Ectodermal cell (in vitro differentiated cells): ENCODE measurements at regions not wholly inside any gene's neighbourhood (a gene's known extent, or its start where the extent isn't known, plus 50 kb on each side); places are given as distances from the start of the nearest gene placed in this dataset.

ENCODE experiments used
- H3K27ac ChIP-seq: 2 replicates; pipeline ENCODE4 v1.7.0; 2013; ENCODE audit warnings: mild to moderate bottlenecking, low read depth, low read length; ENCODE audit not compliant: insufficient read depth, poor library complexity, severe bottlenecking
- H3K27me3 ChIP-seq: 2 replicates; pipeline ENCODE4 v1.7.0; 2013; ENCODE audit warnings: mild to moderate bottlenecking, low read length; ENCODE audit not compliant: insufficient read depth, control insufficient read depth, poor library complexity, severe bottlenecking
- H3K36me3 ChIP-seq: one replicate; pipeline ENCODE4 v1.7.0; 2013; ENCODE audit warnings: low read length; ENCODE audit not compliant: control insufficient read depth, insufficient read depth
- H3K4me1 ChIP-seq: one replicate; pipeline ENCODE4 v1.7.0; 2013; ENCODE audit warnings: low read length; ENCODE audit not compliant: control insufficient read depth, insufficient read depth
- H3K4me3 ChIP-seq: 2 replicates; pipeline ENCODE4 v1.7.0; 2013; ENCODE audit warnings: low read depth, low read length, control low read depth; ENCODE audit not compliant: insufficient read depth
- H3K9me3 ChIP-seq: 2 replicates; pipeline ENCODE4 v1.7.0; 2013; ENCODE audit warnings: mild to moderate bottlenecking, low read length, moderate library complexity; ENCODE audit not compliant: control insufficient read depth
- WGBS, 2 experiments: methylation state at CpG; one replicate each; pipeline ENCODE4 v1.1.7; 2013; ENCODE audit warnings: missing lambda C conversion rate in 2 of 2; 5-methylcytosine and 5-hydroxymethylcytosine counted together

DNA sequence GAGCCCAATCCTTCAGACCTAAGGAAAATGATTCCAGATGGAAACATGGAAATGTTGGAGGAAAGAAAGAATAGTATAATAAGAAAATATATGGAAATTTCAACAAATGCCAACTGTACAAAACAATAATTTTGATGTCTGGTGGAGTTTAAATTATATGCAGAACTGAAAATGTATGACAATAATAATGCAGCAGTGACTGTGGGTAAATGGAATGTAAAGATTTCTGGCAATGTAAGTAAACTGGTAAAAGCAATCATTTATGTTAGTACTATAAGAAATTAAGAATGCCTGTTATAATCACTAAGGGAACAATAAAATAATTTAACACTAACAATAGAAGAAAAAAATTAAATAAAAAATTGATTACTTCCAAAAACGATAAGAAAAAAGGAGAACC is 89.0 kb downstream of the EDN1 start:
- H3K27ac ChIP-seq: no peak overlapping the region
- H3K9me3 ChIP-seq: no peaks in the 10 kb centered on the region
- no peaks in the 10 kb centered on the region for H3K4me1 ChIP-seq
- H3K4me3 ChIP-seq: no peak overlapping the region
- no CpG with 5 or more reads among the region's 1 CpG for WGBS, 2 experiments
- H3K36me3 ChIP-seq: no peaks in the 10 kb centered on the region
- no peaks in the 10 kb centered on the region for H3K27me3 ChIP-seq

GRCh38 chr6:12381587-12381986 is 91.4 kb downstream of the EDN1 start:
- no peak overlapping the region for H3K27ac ChIP-seq
- H3K27me3 ChIP-seq: no peaks in the 10 kb centered on the region
- H3K9me3 ChIP-seq: no peaks in the 10 kb centered on the region

GRCh38 chr6:12383448-12383847 is 93.3 kb downstream of the EDN1 start:
- Histone ChIP-seq H3K27ac (no peak overlapping the region), H3K9me3 (no peaks in the 10 kb centered on the region), H3K27me3 (no peaks in the 10 kb centered on the region), H3K36me3 (no peaks in the 10 kb centered on the region), H3K4me1 (no peaks in the 10 kb centered on the region), H3K4me3 (no peak overlapping the region)
- WGBS, 2 experiments: 79 to 82% methylated on average over 3 of the region's 3 CpGs

More at GRCh38 chr6:12381587-12381986, 91.4 kb downstream of the EDN1 start:
- H3K4me1 ChIP-seq: no peaks in the 10 kb centered on the region
- H3K4me3 ChIP-seq: no peak overlapping the region
- no peaks in the 10 kb centered on the region for H3K36me3 ChIP-seq

DNA sequence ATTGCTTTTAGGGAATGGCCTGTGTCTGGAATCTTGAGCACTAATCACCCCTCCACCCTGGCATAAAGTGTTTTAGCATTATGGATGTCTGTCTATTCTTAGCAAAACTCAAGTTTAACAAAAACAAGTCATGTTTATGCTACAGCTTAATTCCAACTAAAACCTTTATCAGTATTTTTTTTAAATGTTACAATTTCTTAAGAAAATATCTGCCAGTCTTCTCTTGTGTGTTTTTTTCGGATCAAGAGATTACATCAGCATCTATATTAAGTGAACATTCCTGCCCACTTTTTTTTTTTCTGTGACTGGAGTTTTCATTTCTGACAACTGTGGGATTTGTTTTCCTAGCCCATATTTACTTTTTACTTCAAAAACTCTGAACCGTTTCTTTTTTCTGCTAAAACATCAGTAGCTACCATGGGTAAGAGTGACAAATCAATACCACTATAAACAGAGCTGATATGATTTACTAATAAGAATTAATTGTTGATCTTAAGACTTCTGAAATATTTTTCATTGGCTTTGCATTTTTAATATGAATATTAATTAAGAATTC is 94.3 kb downstream of the EDN1 start:
- no peak overlapping the region for H3K4me3 ChIP-seq
- no peaks in the 10 kb centered on the region for H3K9me3 ChIP-seq
- WGBS, 2 experiments: 71 to 100% methylated on average over 1 to 2 of the region's 2 CpGs
- H3K27ac ChIP-seq: no peak overlapping the region
- no peaks in the 10 kb centered on the region for H3K4me1 ChIP-seq
- no peaks in the 10 kb centered on the region for H3K27me3 ChIP-seq
- no peaks in the 10 kb centered on the region for H3K36me3 ChIP-seq

- Histone ChIP-seq H3K4me3 (no peak overlapping the region), H3K4me1 (no peaks in the 10 kb centered on the region), H3K27me3 (no peaks in the 10 kb centered on the region), H3K36me3 (no peaks in the 10 kb centered on the region), H3K27ac (no peak overlapping the region), H3K9me3 (no peaks in the 10 kb centered on the region)
- 90 to 94% methylated on average over 3 of the region's 3 CpGs for WGBS, 2 experiments
Measured at GRCh38 chr6:12385316-12385715, 95.2 kb downstream of the EDN1 start.

DNA sequence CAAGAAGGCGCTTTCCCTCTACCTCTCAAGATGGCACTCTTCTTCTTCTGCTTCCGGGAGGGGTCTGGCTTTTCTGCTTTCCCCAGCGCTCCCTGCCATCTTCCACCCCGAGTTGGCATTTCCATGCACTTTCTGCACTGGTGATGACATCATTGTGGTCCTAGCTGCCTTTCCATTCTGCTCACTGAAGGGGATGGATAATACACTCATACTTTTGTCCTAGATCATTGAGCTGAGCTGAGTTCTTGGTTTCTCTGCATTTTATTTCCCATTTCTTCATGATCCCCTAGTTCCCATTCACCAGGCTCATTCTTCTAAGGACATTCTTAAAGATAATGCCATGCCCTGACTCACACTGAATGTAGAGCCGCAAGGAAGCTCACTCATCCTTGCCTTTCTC is 96.7 kb downstream of the EDN1 start:
- no peaks in the 10 kb centered on the region for H3K9me3 ChIP-seq
- no peak overlapping the region for H3K27ac ChIP-seq
- no peaks in the 10 kb centered on the region for H3K27me3 ChIP-seq
- no peaks in the 10 kb centered on the region for H3K36me3 ChIP-seq
- 95% methylated on average over 5 of the region's 5 CpGs for WGBS, 2 experiments
- no peaks in the 10 kb centered on the region for H3K4me1 ChIP-seq
- H3K4me3 ChIP-seq: no peak overlapping the region

GRCh38 chr6:12391472-12391871 is 101.3 kb downstream of the EDN1 start:
- Histone ChIP-seq H3K27ac (no peak overlapping the region), H3K9me3 (no peaks in the 10 kb centered on the region), H3K4me1 (no peaks in the 10 kb centered on the region), H3K36me3 (no peaks in the 10 kb centered on the region), H3K27me3 (no peaks in the 10 kb centered on the region), H3K4me3 (no peak overlapping the region)
- 65% methylated on average over 3 of the region's 3 CpGs for WGBS, 2 experiments

DNA sequence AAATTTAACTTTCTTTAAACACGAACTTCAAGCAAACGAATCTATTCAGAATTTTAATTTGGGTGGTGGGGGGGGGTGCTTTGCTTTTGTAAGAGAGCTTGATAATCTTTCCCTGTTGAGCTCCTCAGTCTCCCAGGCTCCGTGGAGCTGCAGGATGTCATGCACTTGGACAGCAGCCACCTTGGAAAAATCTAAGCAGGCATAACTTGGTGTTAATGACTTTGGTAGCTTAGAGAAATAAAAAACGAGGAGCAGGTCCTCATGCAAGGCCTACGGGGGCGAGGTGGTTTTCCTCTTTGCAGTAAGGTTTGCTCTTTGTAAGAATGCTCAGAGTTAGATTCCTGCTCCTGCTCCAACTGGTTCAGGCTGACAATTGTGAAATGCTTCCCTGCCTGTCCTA is 102.3 kb downstream of the EDN1 start:
- WGBS, 2 experiments: 93% methylated on average over 6 of the region's 6 CpGs
- Histone ChIP-seq H3K36me3 (no peaks in the 10 kb centered on the region), H3K4me1 (no peaks in the 10 kb centered on the region), H3K9me3 (no peaks in the 10 kb centered on the region), H3K4me3 (no peak overlapping the region), H3K27me3 (no peaks in the 10 kb centered on the region), H3K27ac (no peak overlapping the region)

DNA sequence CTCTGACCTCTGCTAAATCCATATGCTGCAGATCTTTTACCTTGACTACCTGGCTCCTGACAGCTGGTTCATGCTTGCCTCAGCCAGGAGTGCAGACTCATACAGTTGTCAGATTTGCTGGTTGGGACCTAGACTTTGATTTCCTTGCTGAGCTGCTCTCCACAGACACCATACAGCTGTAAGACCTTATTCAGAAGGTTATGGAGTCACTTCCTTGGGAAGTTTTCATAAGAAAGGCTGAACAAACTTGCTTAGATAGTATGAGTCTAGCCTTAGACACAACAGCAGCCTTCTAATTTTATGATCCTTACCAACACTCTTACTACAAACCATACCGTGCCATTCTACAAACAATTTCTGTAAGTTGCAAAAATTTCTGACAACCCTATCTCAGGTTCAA is 102.9 kb downstream of the EDN1 start:
- H3K27ac ChIP-seq: no peak overlapping the region
- H3K36me3 ChIP-seq: no peaks in the 10 kb centered on the region
- no peaks in the 10 kb centered on the region for H3K27me3 ChIP-seq
- H3K4me1 ChIP-seq: no peaks in the 10 kb centered on the region
- WGBS, 2 experiments: 86 to 100% methylated on average over 1 of the region's 1 CpG
- no peak overlapping the region for H3K4me3 ChIP-seq
- H3K9me3 ChIP-seq: no peaks in the 10 kb centered on the region

- H3K27ac ChIP-seq: no peak overlapping the region
- H3K36me3 ChIP-seq: no peaks in the 10 kb centered on the region
- no peaks in the 10 kb centered on the region for H3K4me1 ChIP-seq
- H3K4me3 ChIP-seq: no peak overlapping the region
- WGBS, 2 experiments: 93 to 94% methylated on average over 2 to 3 of the region's 3 CpGs
- no peaks in the 10 kb centered on the region for H3K27me3 ChIP-seq
- no peaks in the 10 kb centered on the region for H3K9me3 ChIP-seq
Measured at GRCh38 chr6:12394170-12394569, 104.0 kb downstream of the EDN1 start.

DNA sequence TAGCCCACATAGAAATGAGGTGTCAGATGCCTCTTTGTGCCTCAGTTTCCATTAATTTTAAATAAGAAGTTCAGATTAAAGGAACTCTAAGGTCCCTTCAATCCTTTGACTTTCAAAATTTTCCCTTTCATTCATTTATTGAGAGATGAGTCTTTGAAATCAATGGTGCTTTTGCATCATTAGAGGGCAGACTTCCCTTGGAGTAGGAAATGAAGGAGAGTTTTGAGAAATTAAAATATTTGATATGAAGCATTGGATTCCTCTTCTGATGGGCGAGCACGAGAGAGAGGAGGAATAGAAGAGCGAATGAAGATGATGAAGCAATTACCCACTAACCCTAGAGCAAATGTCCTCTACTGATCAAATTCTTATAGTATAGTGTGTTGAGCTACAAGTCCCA is 105.7 kb downstream of the EDN1 start:
- no peaks in the 10 kb centered on the region for H3K27me3 ChIP-seq
- H3K4me3 ChIP-seq: no peak overlapping the region
- 94 to 100% methylated on average over 1 to 3 of the region's 3 CpGs for WGBS, 2 experiments
- H3K4me1 ChIP-seq: no peaks in the 10 kb centered on the region
- H3K9me3 ChIP-seq: no peaks in the 10 kb centered on the region
- H3K27ac ChIP-seq: no peak overlapping the region
- no peaks in the 10 kb centered on the region for H3K36me3 ChIP-seq
